ENCODE measurements at regions not wholly inside any gene's neighbourhood (a gene's known extent, or its start where the extent isn't known, plus 50 kb on each side); places are given as distances from the start of the nearest gene placed in this dataset.

DNA sequence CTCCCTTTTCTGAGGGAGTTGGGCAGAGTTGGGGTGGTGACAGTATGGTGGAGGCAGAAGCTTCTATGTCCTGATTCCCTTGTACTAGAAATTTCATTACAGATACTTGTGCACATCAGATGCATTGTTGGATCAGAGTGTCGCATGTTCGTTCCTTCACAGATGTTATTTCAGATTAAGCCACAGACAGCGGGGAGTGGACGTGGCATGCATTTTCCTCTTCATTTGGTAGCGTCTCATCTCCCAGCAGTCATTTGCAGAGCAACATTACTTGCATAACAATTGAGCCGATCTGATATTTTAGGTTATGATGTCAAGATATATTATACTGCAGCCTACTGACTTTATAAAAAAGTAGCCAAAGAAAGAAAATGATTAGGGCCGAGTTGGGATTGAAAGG, 261.6 kb upstream of the SASH1 start:
- TF ChIP-seq, protein P1, sequence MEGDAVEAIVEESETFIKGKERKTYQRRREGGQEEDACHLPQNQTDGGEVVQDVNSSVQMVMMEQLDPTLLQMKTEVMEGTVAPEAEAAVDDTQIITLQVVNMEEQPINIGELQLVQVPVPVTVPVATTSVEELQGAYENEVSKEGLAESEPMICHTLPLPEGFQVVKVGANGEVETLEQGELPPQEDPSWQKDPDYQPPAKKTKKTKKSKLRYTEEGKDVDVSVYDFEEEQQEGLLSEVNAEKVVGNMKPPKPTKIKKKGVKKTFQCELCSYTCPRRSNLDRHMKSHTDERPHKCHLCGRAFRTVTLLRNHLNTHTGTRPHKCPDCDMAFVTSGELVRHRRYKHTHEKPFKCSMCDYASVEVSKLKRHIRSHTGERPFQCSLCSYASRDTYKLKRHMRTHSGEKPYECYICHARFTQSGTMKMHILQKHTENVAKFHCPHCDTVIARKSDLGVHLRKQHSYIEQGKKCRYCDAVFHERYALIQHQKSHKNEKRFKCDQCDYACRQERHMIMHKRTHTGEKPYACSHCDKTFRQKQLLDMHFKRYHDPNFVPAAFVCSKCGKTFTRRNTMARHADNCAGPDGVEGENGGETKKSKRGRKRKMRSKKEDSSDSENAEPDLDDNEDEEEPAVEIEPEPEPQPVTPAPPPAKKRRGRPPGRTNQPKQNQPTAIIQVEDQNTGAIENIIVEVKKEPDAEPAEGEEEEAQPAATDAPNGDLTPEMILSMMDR (IDR thresholded peaks at IDR 0.05; ENCODE audit: insufficient read depth, low read depth, low read length) = no peak
- no peak for TF ChIP-seq EZH2 (IDR thresholded peaks at IDR 0.05; ENCODE audit: insufficient read depth, low read length)

Data from astrocyte (in vitro differentiated cells and primary cell).